GM23248 (cell line): ENCODE measurements at regions not wholly inside any gene's neighbourhood (a gene's known extent, or its start where the extent isn't known, plus 50 kb on each side); places are given as distances from the start of the nearest gene placed in this dataset.

ENCODE experiments used
- DNase-seq: peaks from one replicate; pipeline ENCODE4 v3.0.0-alpha.2; 2015
- H2AFZ ChIP-seq: fragments of 200-600 bp; sonication (generic); 2 replicates; pipeline ENCODE4 v1.6.1; 2016; ENCODE audit warnings: antibody characterized with exemption
- H3F3A ChIP-seq: fragments of 200-600 bp; sonication (generic); 2 replicates; pipeline ENCODE4 v1.6.1; 2016; ENCODE audit warnings: mild to moderate bottlenecking, antibody characterized with exemption, mixed run types; ENCODE audit not compliant: insufficient read depth
- H3K27ac ChIP-seq: fragments of 200-600 bp; sonication (generic); 2 replicates; pipeline ENCODE4 v1.5.1; 2016; ENCODE audit warnings: mild to moderate bottlenecking
- H3K27me3 ChIP-seq: fragments of 200-600 bp; sonication (generic); replicated peaks from 2 replicates; pipeline ENCODE4 v1.6.1; 2016; ENCODE audit warnings: mild to moderate bottlenecking; ENCODE audit not compliant: insufficient read depth
- H3K36me3 ChIP-seq: fragments of 200-600 bp; sonication (generic); 2 replicates; pipeline ENCODE4 v1.6.1; 2016; ENCODE audit warnings: low read depth, mild to moderate bottlenecking
- H3K4me1 ChIP-seq: fragments of 200-600 bp; sonication (generic); 2 replicates; pipeline ENCODE4 v1.6.1; 2016; ENCODE audit warnings: mild to moderate bottlenecking; ENCODE audit not compliant: insufficient read depth
- H3K4me2 ChIP-seq: fragments of 200-600 bp; sonication (generic); one replicate; pipeline ENCODE4 v1.6.1; 2016; ENCODE audit warnings: mild to moderate bottlenecking; ENCODE audit not compliant: unreplicated experiment
- H3K4me3 ChIP-seq: fragments of 200-600 bp; sonication (generic); 2 replicates; pipeline ENCODE4 v1.5.1; 2016; ENCODE audit warnings: mild to moderate bottlenecking
- H3K79me2 ChIP-seq: fragments of 200-600 bp; sonication (generic); 2 replicates; pipeline ENCODE4 v1.6.1; 2016; ENCODE audit warnings: mild to moderate bottlenecking; ENCODE audit not compliant: insufficient read depth
- H3K9ac ChIP-seq: fragments of 200-600 bp; sonication (generic); 2 replicates; pipeline ENCODE4 v1.6.1; 2016; ENCODE audit warnings: mild to moderate bottlenecking
- H3K9me2 ChIP-seq: fragments of 200-600 bp; sonication (generic); 2 replicates; pipeline ENCODE4 v1.6.1; 2016; ENCODE audit warnings: mixed run types, mild to moderate bottlenecking, moderate library complexity; ENCODE audit not compliant: insufficient read depth
- H3K9me3 ChIP-seq: fragments of 200-600 bp; sonication (generic); one replicate; pipeline ENCODE4 v1.6.1; 2017; ENCODE audit warnings: low read depth
- H4K20me1 ChIP-seq: fragments of 200-600 bp; sonication (generic); 2 replicates; pipeline ENCODE4 v1.6.0; 2016; ENCODE audit not compliant: insufficient read depth
- EZH2 ChIP-seq: fragments of 200-600 bp; sonication (generic); IDR thresholded peaks from 2 replicates; pipeline ENCODE4 v1.6.1; 2018; ENCODE audit warnings: antibody characterized with exemption, mild to moderate bottlenecking; ENCODE audit not compliant: insufficient read depth, poor library complexity, severe bottlenecking
- EZH2phosphoT487 ChIP-seq: fragments of 200-600 bp; sonication (generic); IDR thresholded peaks from 2 replicates; pipeline ENCODE4 v1.6.1; 2018; ENCODE audit warnings: antibody characterized with exemption, moderate library complexity, mild to moderate bottlenecking, low read depth; ENCODE audit not compliant: insufficient read depth
- WGBS, 2 experiments: methylation state at CpG; one replicate each; pipeline ENCODE4 v1.1.6; 2015 to 2017; ENCODE audit warnings: low lambda C conversion rate in 2 of 2, low coverage in 1 of 2; ENCODE audit errors: missing lambda C conversion rate in 2 of 2; 5-methylcytosine and 5-hydroxymethylcytosine counted together
- in situ Hi-C: fragments of 300-500 bp; cut with MboI; formaldehyde crosslinking; loops from 2 replicates; pipeline ENCODE4 v1.15.0; 2020

DNA sequence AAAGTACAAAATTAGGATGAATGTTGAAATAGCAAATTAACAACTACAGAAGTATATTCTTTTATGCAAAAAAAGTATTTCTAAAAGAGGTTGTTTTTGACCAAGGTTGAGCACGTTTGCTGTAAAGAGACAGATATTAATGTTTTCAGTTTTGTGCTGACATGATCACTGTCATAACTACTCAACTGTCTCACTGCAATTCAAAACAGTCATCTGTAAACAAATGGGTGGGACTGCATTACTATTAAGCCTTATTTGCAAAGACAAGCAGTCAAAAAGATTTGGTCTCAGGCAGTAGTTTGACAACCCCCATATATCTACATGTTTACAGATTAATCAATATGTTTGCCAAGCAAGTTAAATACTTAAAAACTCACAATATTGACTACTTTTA lies 109.1 kb upstream of the ZNF385D start:
- no peak for DNase-seq
- H3K79me2 ChIP-seq: no peaks in the 10 kb centered on the region
- whole genome bisulfite sequencing, 2 experiments: 20 to 25% methylated on average over 1 of the region's 1 CpG
- H3K27me3 ChIP-seq: no peaks in the 10 kb centered on the region
- H4K20me1 ChIP-seq: no peaks in the 10 kb centered on the region
- H3K9ac ChIP-seq: no peak overlapping the region
- H3K9me3 ChIP-seq: no peaks in the 10 kb centered on the region
- H3K4me3 ChIP-seq: no peak overlapping the region
- H3K9me2 ChIP-seq: no peaks in the 10 kb centered on the region
- no peaks in the 10 kb centered on the region for H3F3A ChIP-seq
- no peaks in the 10 kb centered on the region for H3K36me3 ChIP-seq
- in situ Hi-C loops: no loop called here
- TF ChIP-seq EZH2: no peak
- no peak for TF ChIP-seq EZH2phosphoT487
- H3K27ac ChIP-seq: no peak overlapping the region
- H3K4me2 ChIP-seq: no peak overlapping the region
- no peaks in the 10 kb centered on the region for H3K4me1 ChIP-seq
- H2AFZ ChIP-seq: no peak overlapping the region

DNA sequence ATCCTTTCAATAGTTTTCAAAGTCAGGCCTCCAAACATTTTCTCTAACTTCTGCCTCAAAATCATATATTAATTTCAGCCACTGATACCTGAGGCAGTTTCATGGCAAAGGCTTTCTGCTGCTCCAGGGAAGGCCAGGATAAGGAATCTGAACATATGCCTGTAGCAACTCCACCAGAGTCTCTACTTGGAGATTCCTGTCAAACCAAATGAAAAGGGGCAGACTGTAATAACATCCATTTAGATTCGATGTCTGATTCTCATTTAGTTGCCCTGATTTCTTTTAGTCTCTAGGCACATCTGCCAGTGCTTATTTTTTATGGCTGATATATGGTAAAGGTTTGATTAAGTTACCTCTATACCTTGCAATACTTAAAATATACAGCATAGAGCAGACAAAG lies 109.6 kb upstream of the ZNF385D start:
- Histone ChIP-seq H3K4me1 (no peaks in the 10 kb centered on the region), H4K20me1 (no peaks in the 10 kb centered on the region), H2AFZ (no peak overlapping the region), H3K79me2 (no peaks in the 10 kb centered on the region), H3K4me2 (no peak overlapping the region), H3K27me3 (no peaks in the 10 kb centered on the region), H3K9me2 (no peaks in the 10 kb centered on the region), H3K9ac (no peak overlapping the region), H3K9me3 (no peaks in the 10 kb centered on the region), H3F3A (no peaks in the 10 kb centered on the region), H3K4me3 (no peak overlapping the region), H3K27ac (no peak overlapping the region), H3K36me3 (no peaks in the 10 kb centered on the region)
- in situ Hi-C loops: no loop called here
- TF ChIP-seq EZH2: no peak
- no peak for TF ChIP-seq EZH2phosphoT487
- WGBS, 2 experiments: 76 to 86% methylated on average over 1 of the region's 1 CpG
- no peak for DNase-seq

DNA sequence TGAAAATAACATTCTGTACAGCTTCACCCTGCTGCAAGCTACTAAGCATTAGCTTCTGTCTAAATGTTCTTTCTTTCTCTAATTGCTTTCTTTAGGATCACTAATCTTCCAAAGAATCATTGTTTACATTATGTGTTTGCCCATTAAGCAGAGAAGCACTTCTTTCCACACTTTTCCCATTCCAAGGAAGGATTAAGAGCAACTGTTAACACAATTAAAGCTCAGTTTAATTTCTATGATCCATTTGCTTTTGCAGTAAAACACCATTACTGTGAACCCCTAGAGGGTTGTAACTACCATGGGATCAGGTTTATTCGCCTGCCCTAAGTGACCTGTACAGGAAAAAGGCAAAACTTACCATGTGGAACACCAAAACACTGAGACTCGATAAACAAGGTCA lies 125.8 kb upstream of the ZNF385D start:
- no peak overlapping the region for H3K27ac ChIP-seq
- H3K79me2 ChIP-seq: no peaks in the 10 kb centered on the region
- no peaks in the 10 kb centered on the region for H4K20me1 ChIP-seq
- H3K4me3 ChIP-seq: no peak overlapping the region
- no peaks in the 10 kb centered on the region for H3K36me3 ChIP-seq
- H3K9ac ChIP-seq: no peak overlapping the region
- H3K27me3 ChIP-seq: no peaks in the 10 kb centered on the region
- no peaks in the 10 kb centered on the region for H3K4me1 ChIP-seq
- no peaks in the 10 kb centered on the region for H3F3A ChIP-seq
- no peaks in the 10 kb centered on the region for H3K9me3 ChIP-seq
- TF ChIP-seq EZH2phosphoT487: no peak
- TF ChIP-seq EZH2: no peak
- WGBS, 2 experiments: 49 to 61% methylated on average over 2 of the region's 2 CpGs
- no peak for DNase-seq
- no peaks in the 10 kb centered on the region for H3K9me2 ChIP-seq
- in situ Hi-C loops: loop anchor here (25.0 kb wide), 1 partner anchor 1539 kb away; no protein-coding TSS in a partner anchor
- H2AFZ ChIP-seq: no peak overlapping the region
- no peak overlapping the region for H3K4me2 ChIP-seq

DNA sequence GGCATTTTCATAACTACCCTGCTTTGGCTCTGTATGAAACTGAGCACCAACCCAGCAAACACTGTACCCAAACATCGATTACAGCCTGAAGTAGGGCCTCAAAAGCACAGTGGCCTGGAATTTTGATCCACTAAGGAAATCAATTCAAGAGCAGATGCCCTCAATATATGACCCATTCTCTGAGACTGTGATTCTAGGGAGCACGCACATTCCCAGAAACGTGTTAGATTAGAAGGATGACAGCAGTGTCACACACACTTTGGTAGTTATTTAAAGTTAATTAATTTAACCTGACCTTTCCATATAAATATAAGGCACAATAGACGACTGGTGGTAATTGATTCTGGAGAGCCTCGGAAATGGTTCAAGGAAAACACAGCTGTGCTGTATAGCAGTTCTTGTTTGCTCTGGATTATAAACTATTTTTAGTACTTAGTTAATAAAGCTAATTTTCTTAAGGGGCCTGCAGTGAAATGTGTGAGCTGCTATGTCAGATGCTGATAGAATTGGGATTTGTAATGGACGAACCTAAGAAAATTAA lies 126.3 kb upstream of the ZNF385D start:
- in situ Hi-C loops: loop anchor here (25.0 kb wide), 1 partner anchor 1540 kb away; no protein-coding TSS in a partner anchor

More for the DNA sequence above, 126.3 kb upstream of the ZNF385D start:
- H3K9me3 ChIP-seq: no peaks in the 10 kb centered on the region
- WGBS, 2 experiments: 76 to 78% methylated on average over 6 of the region's 6 CpGs
- H3K79me2 ChIP-seq: no peaks in the 10 kb centered on the region
- H3K9me2 ChIP-seq: no peaks in the 10 kb centered on the region
- H3K4me2 ChIP-seq: no peak overlapping the region
- H3K36me3 ChIP-seq: no peaks in the 10 kb centered on the region
- DNase-seq: no peak
- H3K27me3 ChIP-seq: no peaks in the 10 kb centered on the region
- H4K20me1 ChIP-seq: no peaks in the 10 kb centered on the region
- no peak overlapping the region for H3K4me3 ChIP-seq
- H3K27ac ChIP-seq: no peak overlapping the region
- no peak overlapping the region for H3K9ac ChIP-seq
- no peaks in the 10 kb centered on the region for H3F3A ChIP-seq
- H3K4me1 ChIP-seq: no peaks in the 10 kb centered on the region
- H2AFZ ChIP-seq: no peak overlapping the region
- no peak for TF ChIP-seq EZH2
- TF ChIP-seq EZH2phosphoT487: no peak
